ENCODE measurements at regions not wholly inside any gene's neighbourhood (a gene's known extent, or its start where the extent isn't known, plus 50 kb on each side); places are given as distances from the start of the nearest gene placed in this dataset.

DNA sequence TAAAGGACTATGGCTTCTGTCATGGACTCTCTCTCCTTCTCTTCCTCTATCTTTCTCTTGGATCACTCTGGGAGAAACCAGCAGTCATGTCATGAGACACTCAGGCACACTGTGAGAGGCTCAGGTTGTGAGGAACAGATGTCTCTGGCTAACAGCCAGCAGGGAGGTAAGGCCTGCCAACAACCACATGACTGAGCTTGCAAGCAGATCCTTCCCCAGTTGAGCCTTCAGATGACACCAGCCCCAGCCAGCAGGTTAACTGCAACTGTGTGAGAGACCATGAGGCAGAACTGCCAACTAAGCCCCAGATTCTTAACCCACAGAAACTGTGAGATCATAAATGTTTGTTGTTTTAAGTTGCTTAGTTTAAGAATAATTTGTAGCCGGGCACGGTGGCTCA is 90.6 kb downstream of the VCPKMT start:
- Histone ChIP-seq H3K27ac (replicated peaks) (no peak overlapping the region), H3K4me3 (replicated peaks; ENCODE audit: insufficient read depth, low read length) (no peak overlapping the region), H3K27me3 (ENCODE audit: insufficient read depth, poor library complexity, severe bottlenecking) (no peaks in the 10 kb centered on the region)
- no peak for DNase-seq (ENCODE audit: low read depth in 1 of 2, low spot score in 1 of 2)
- TF ChIP-seq SPI1 (IDR thresholded peaks at IDR 0.05; ENCODE audit: borderline replicate concordance, low read depth): no peak
- TF ChIP-seq POLR2AphosphoS5 (IDR thresholded peaks at IDR 0.05; ENCODE audit: low read depth): no peak
- TF ChIP-seq GABPA (IDR thresholded peaks at IDR 0.05; ENCODE audit: low read depth): no peak
- no peak for TF ChIP-seq REST (IDR thresholded peaks at IDR 0.05; ENCODE audit: insufficient replicate concordance, low read depth)
- TF ChIP-seq, protein P1, sequence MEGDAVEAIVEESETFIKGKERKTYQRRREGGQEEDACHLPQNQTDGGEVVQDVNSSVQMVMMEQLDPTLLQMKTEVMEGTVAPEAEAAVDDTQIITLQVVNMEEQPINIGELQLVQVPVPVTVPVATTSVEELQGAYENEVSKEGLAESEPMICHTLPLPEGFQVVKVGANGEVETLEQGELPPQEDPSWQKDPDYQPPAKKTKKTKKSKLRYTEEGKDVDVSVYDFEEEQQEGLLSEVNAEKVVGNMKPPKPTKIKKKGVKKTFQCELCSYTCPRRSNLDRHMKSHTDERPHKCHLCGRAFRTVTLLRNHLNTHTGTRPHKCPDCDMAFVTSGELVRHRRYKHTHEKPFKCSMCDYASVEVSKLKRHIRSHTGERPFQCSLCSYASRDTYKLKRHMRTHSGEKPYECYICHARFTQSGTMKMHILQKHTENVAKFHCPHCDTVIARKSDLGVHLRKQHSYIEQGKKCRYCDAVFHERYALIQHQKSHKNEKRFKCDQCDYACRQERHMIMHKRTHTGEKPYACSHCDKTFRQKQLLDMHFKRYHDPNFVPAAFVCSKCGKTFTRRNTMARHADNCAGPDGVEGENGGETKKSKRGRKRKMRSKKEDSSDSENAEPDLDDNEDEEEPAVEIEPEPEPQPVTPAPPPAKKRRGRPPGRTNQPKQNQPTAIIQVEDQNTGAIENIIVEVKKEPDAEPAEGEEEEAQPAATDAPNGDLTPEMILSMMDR (IDR thresholded peaks at IDR 0.05; ENCODE audit: insufficient read depth, low read length): no peak

DNA sequence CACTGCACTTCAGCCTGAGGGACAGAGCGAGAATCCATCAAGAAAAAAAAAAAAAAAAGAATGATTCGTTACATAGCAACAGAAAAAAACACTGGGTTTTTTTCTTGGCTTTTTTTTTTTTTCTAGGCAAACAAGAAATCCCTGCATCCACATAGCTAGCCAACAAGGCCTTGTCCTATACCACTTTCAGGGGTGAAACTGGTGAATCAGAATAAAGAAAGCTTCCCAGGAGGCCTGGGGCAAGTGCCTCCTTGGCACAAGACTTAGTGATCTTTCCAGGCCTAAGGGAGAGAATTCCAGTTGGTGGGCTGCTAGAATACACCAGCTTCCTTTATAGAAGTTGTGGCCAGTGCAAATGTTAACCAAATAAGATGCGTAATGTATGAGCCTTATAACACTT is 90.0 kb downstream of the VCPKMT start:
- H3K4me3 ChIP-seq (replicated peaks; ENCODE audit: insufficient read depth, low read length): no peak overlapping the region
- TF ChIP-seq GABPA (IDR thresholded peaks at IDR 0.05; ENCODE audit: low read depth) (no peak), SPI1 (IDR thresholded peaks at IDR 0.05; ENCODE audit: borderline replicate concordance, low read depth) (no peak), REST (IDR thresholded peaks at IDR 0.05; ENCODE audit: insufficient replicate concordance, low read depth) (no peak), POLR2AphosphoS5 (IDR thresholded peaks at IDR 0.05; ENCODE audit: low read depth) (no peak)
- TF ChIP-seq, protein P1 (IDR thresholded peaks at IDR 0.05; ENCODE audit: insufficient read depth, low read length): no peak
- no peak overlapping the region for H3K27ac ChIP-seq (replicated peaks)
- no peak for DNase-seq (ENCODE audit: low read depth in 1 of 2, low spot score in 1 of 2)
- H3K27me3 ChIP-seq (ENCODE audit: insufficient read depth, poor library complexity, severe bottlenecking): no peaks in the 10 kb centered on the region

- no peak overlapping the region for H3K27ac ChIP-seq (replicated peaks)
- H3K4me3 ChIP-seq (replicated peaks; ENCODE audit: insufficient read depth, low read length): no peak overlapping the region
- DNase-seq (ENCODE audit: low read depth in 1 of 2, low spot score in 1 of 2): no peak
- no peak for TF ChIP-seq REST (IDR thresholded peaks at IDR 0.05; ENCODE audit: insufficient replicate concordance, low read depth)
- no peak for TF ChIP-seq GABPA (IDR thresholded peaks at IDR 0.05; ENCODE audit: low read depth)
- TF ChIP-seq, protein P1 (IDR thresholded peaks at IDR 0.05; ENCODE audit: insufficient read depth, low read length): no peak
- TF ChIP-seq POLR2AphosphoS5 (IDR thresholded peaks at IDR 0.05; ENCODE audit: low read depth): no peak
- no peak for TF ChIP-seq SPI1 (IDR thresholded peaks at IDR 0.05; ENCODE audit: borderline replicate concordance, low read depth)
- no peaks in the 10 kb centered on the region for H3K27me3 ChIP-seq (ENCODE audit: insufficient read depth, poor library complexity, severe bottlenecking)
Measured at GRCh38 chr14:50027816-50028215, 88.6 kb downstream of the VCPKMT start.
